Upper lobe of left lung (tissue), 4 donors: ENCODE measurements at regions not wholly inside any gene's neighbourhood (a gene's known extent, or its start where the extent isn't known, plus 50 kb on each side); places are given as distances from the start of the nearest gene placed in this dataset.

Experiments
- EP300 ChIP-seq, 4 donors: sonication (generic); formaldehyde crosslinking; IDR thresholded peaks; one replicate each; pipeline ENCODE4 v1.5.1; 2017; ENCODE audit warnings: antibody characterized with exemption in 4 of 4, control low read depth in 2 of 4
- POLR2A ChIP-seq, 4 donors: fragments of 450-650 bp; IDR thresholded peaks; one replicate each; pipeline ENCODE4 v1.5.1; 2016 to 2017; ENCODE audit warnings: antibody characterized with exemption in 4 of 4, mild to moderate bottlenecking in 2 of 4
- POLR2AphosphoS5 ChIP-seq, 2 donors: sonication (generic); formaldehyde crosslinking; IDR thresholded peaks; one replicate each; pipeline ENCODE4 v1.5.1; 2017; ENCODE audit warnings: antibody characterized with exemption in 2 of 2
- TF ChIP-seq, protein P1 (sequence below), 6 experiments: fragments of 450-650 bp in 4 of 6; fragments of 200-600 bp in 2 of 6; sonication (generic) in 2 of 6; IDR thresholded peaks; one replicate each; pipeline ENCODE4 v1.5.1; 2016 to 2019; ENCODE audit warnings: antibody characterized with exemption in 6 of 6

DNA sequence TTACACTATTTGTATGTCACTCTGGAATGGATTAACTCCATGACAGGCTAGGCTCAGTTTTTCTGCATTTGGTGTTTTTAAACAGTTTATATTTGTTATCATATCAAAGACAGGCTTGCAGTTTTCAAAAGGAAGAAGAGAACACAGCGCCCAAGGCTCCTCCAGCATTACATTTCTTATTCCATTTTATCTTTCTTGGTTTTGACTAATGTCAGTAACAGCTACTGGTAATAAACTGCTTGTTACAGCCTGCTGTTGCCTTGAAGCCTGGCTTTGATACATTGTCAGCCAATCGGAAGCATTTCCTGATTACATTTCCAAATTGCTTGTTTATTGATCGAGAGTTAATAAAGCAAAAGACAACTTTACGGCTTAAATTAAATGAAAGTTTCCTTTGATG, 166.0 kb upstream of the MDFIC start:
- TF ChIP-seq POLR2A (IDR thresholded peaks at IDR 0.05) (no peak), POLR2AphosphoS5 (IDR thresholded peaks at IDR 0.05) (no peak), EP300 (IDR thresholded peaks at IDR 0.05) (no peak)
- TF ChIP-seq, protein P1, sequence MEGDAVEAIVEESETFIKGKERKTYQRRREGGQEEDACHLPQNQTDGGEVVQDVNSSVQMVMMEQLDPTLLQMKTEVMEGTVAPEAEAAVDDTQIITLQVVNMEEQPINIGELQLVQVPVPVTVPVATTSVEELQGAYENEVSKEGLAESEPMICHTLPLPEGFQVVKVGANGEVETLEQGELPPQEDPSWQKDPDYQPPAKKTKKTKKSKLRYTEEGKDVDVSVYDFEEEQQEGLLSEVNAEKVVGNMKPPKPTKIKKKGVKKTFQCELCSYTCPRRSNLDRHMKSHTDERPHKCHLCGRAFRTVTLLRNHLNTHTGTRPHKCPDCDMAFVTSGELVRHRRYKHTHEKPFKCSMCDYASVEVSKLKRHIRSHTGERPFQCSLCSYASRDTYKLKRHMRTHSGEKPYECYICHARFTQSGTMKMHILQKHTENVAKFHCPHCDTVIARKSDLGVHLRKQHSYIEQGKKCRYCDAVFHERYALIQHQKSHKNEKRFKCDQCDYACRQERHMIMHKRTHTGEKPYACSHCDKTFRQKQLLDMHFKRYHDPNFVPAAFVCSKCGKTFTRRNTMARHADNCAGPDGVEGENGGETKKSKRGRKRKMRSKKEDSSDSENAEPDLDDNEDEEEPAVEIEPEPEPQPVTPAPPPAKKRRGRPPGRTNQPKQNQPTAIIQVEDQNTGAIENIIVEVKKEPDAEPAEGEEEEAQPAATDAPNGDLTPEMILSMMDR (IDR thresholded peaks at IDR 0.05) = no peak
